ENCODE measurements at regions not wholly inside any gene's neighbourhood (a gene's known extent, or its start where the extent isn't known, plus 50 kb on each side); places are given as distances from the start of the nearest gene placed in this dataset.
A peak's percentile ranks its signal among the peaks of the same experiment; 100 is the strongest.

- no peak overlapping the region for H4K8ac ChIP-seq (ENCODE audit: low read depth, low read length)
- no peak overlapping the region for H2AFZ ChIP-seq (ENCODE audit: low read length)
- no peaks in the 10 kb centered on the region for H3K79me1 ChIP-seq (ENCODE audit: low read depth, low read length)
- no peak overlapping the region for H3K9ac ChIP-seq (ENCODE audit: low read depth, low read length, poor library complexity)
- H3K27me3 ChIP-seq (ENCODE audit: control insufficient read depth in 3 of 3, insufficient read depth in 3 of 3, low read depth in 1 of 3, low read length in 3 of 3), result no peaks in the 10 kb centered on the region
- H3K14ac ChIP-seq (ENCODE audit: low read length), result no peak overlapping the region
- H3K36me3 ChIP-seq (replicated peaks in 1 of 2; ENCODE audit: control insufficient read depth in 2 of 2, insufficient read depth in 2 of 2, low read length in 2 of 2), result no peaks in the 10 kb centered on the region
- no peak overlapping the region for H2BK15ac ChIP-seq (ENCODE audit: low read length)
- H2AK5ac ChIP-seq (ENCODE audit: low read depth, low read length), result no peak overlapping the region
- no CpG with 5 or more reads among the region's 5 CpGs for WGBS, 2 donors (ENCODE audit: extremely low coverage in 2 of 2, insufficient read length in 2 of 2, insufficient replicate concordance in 1 of 2)
- H2BK5ac ChIP-seq (ENCODE audit: low read length), result no peak overlapping the region
- no peak overlapping the region for H3K4me2 ChIP-seq (ENCODE audit: insufficient read depth, low read length, poor library complexity, severe bottlenecking)
- no peak for DNase-seq (ENCODE audit: low spot score)
- no peak overlapping the region for H3K4me3 ChIP-seq (ENCODE audit: low read length in 2 of 2)
- no peak overlapping the region for H2BK120ac ChIP-seq (ENCODE audit: low read depth, low read length)
- no peak overlapping the region for H4K91ac ChIP-seq (ENCODE audit: low read depth, low read length, poor library complexity)
- H3K4ac ChIP-seq (ENCODE audit: low read length), result no peak overlapping the region
- H2BK12ac ChIP-seq (ENCODE audit: low read length), result no peak overlapping the region
- H3K23ac ChIP-seq (ENCODE audit: low read depth, low read length, poor library complexity), result no peak overlapping the region
- H3K9me3 ChIP-seq (replicated peaks in 1 of 2; ENCODE audit: control insufficient read depth in 2 of 2, insufficient read depth in 1 of 2, low read depth in 1 of 2, low read length in 2 of 2), result peaks cover 2 to 3% of the 10 kb centered on the region in 2 donors
- H3K4me1 ChIP-seq (ENCODE audit: control insufficient read depth in 2 of 2, insufficient read depth in 1 of 2, low read depth in 1 of 2, low read length in 2 of 2), result peaks cover 3 to 6% of the 10 kb centered on the region in 2 donors
- H3K18ac ChIP-seq (ENCODE audit: low read length), result no peak overlapping the region
- no peak overlapping the region for H3K27ac ChIP-seq (replicated peaks; ENCODE audit: low read length)
These were observed 62.3 kb upstream of the MAF start for GRCh38 chr16:79662669-79663313.

GRCh38 chr16:79662122-79662521, 61.6 kb upstream of the MAF start:
- Histone ChIP-seq H2AFZ (ENCODE audit: low read length) (no peak overlapping the region), H3K4me2 (ENCODE audit: insufficient read depth, low read length, poor library complexity, severe bottlenecking) (no peak overlapping the region), H4K8ac (ENCODE audit: low read depth, low read length) (no peak overlapping the region), H3K27ac (replicated peaks; ENCODE audit: low read length) (no peak overlapping the region), H2AK5ac (ENCODE audit: low read depth, low read length) (no peak overlapping the region), H3K4me3 (ENCODE audit: low read length in 2 of 2) (no peak overlapping the region), H2BK5ac (ENCODE audit: low read length) (no peak overlapping the region), H2BK12ac (ENCODE audit: low read length) (no peak overlapping the region), H3K4me1 (ENCODE audit: control insufficient read depth in 2 of 2, insufficient read depth in 1 of 2, low read depth in 1 of 2, low read length in 2 of 2) (peaks cover 3 to 6% of the 10 kb centered on the region in 2 donors), H3K4ac (ENCODE audit: low read length) (no peak overlapping the region), H3K79me1 (ENCODE audit: low read depth, low read length) (no peaks in the 10 kb centered on the region), H3K36me3 (replicated peaks in 1 of 2; ENCODE audit: control insufficient read depth in 2 of 2, insufficient read depth in 2 of 2, low read length in 2 of 2) (no peaks in the 10 kb centered on the region), H3K14ac (ENCODE audit: low read length) (no peak overlapping the region), H4K91ac (ENCODE audit: low read depth, low read length, poor library complexity) (no peak overlapping the region), H3K9me3 (replicated peaks in 1 of 2; ENCODE audit: control insufficient read depth in 2 of 2, insufficient read depth in 1 of 2, low read depth in 1 of 2, low read length in 2 of 2) (peaks cover 2 to 3% of the 10 kb centered on the region in 2 donors), H2BK15ac (ENCODE audit: low read length) (no peak overlapping the region), H3K23ac (ENCODE audit: low read depth, low read length, poor library complexity) (no peak overlapping the region), H3K27me3 (ENCODE audit: control insufficient read depth in 3 of 3, insufficient read depth in 3 of 3, low read depth in 1 of 3, low read length in 3 of 3) (no peaks in the 10 kb centered on the region), H3K9ac (ENCODE audit: low read depth, low read length, poor library complexity) (no peak overlapping the region), H3K18ac (ENCODE audit: low read length) (no peak overlapping the region), H2BK120ac (ENCODE audit: low read depth, low read length) (no peak overlapping the region)
- WGBS, 2 donors (ENCODE audit: extremely low coverage in 2 of 2, insufficient read length in 2 of 2, insufficient replicate concordance in 1 of 2), result no CpG with 5 or more reads among the region's 1 CpG
- no peak for DNase-seq (ENCODE audit: low spot score)

- Histone ChIP-seq H4K8ac (ENCODE audit: low read depth, low read length) (no peak overlapping the region), H2AK5ac (ENCODE audit: low read depth, low read length) (no peak overlapping the region), H3K4me1 (ENCODE audit: control insufficient read depth in 2 of 2, insufficient read depth in 1 of 2, low read depth in 1 of 2, low read length in 2 of 2) (peaks cover 7 to 11% of the 10 kb centered on the region in 2 donors), H3K23ac (ENCODE audit: low read depth, low read length, poor library complexity) (no peak overlapping the region), H3K4me3 (ENCODE audit: low read length in 2 of 2) (no peak overlapping the region), H3K9ac (ENCODE audit: low read depth, low read length, poor library complexity) (no peak overlapping the region), H3K27ac (replicated peaks; ENCODE audit: low read length) (no peak overlapping the region), H2BK120ac (ENCODE audit: low read depth, low read length) (no peak overlapping the region), H3K27me3 (ENCODE audit: control insufficient read depth in 3 of 3, insufficient read depth in 3 of 3, low read depth in 1 of 3, low read length in 3 of 3) (no peaks in the 10 kb centered on the region), H2BK15ac (ENCODE audit: low read length) (no peak overlapping the region), H3K9me3 (replicated peaks in 1 of 2; ENCODE audit: control insufficient read depth in 2 of 2, insufficient read depth in 1 of 2, low read depth in 1 of 2, low read length in 2 of 2) (peaks cover 2 to 3% of the 10 kb centered on the region in 2 donors), H2AFZ (ENCODE audit: low read length) (no peak overlapping the region), H3K14ac (ENCODE audit: low read length) (no peak overlapping the region), H2BK12ac (ENCODE audit: low read length) (no peak overlapping the region), H3K79me1 (ENCODE audit: low read depth, low read length) (no peaks in the 10 kb centered on the region), H2BK5ac (ENCODE audit: low read length) (no peak overlapping the region), H3K4ac (ENCODE audit: low read length) (no peak overlapping the region), H3K4me2 (ENCODE audit: insufficient read depth, low read length, poor library complexity, severe bottlenecking) (no peak overlapping the region), H3K36me3 (replicated peaks in 1 of 2; ENCODE audit: control insufficient read depth in 2 of 2, insufficient read depth in 2 of 2, low read length in 2 of 2) (no peaks in the 10 kb centered on the region), H4K91ac (ENCODE audit: low read depth, low read length, poor library complexity) (no peak overlapping the region), H3K18ac (ENCODE audit: low read length) (no peak overlapping the region)
- no peak for DNase-seq (ENCODE audit: low spot score)
- no CpG with 5 or more reads among the region's 5 CpGs for WGBS, 2 donors (ENCODE audit: extremely low coverage in 2 of 2, insufficient read length in 2 of 2, insufficient replicate concordance in 1 of 2)
These were observed 61.0 kb upstream of the MAF start for GRCh38 chr16:79661578-79661977.

DNA sequence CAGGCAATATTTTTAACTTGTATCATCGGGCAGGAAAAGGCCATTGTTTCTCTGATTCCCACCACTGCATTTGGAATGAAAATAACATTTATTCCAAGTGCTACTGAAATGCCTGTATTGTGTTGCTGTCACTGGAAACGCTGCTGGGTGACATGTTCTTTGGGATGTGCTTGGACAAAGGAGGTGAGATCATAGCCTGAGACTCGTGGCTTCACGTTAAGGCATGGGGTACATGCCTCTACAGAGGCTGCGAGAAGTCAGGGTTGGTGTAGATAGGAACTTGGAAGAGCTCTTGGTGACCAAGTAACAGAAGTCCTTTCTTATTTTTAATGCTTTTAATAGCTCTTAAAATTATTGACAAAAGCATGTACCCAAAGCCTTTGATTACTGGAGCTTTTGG, 58.8 kb upstream of the MAF start:
- no peak overlapping the region for H3K9ac ChIP-seq (ENCODE audit: low read depth, low read length, poor library complexity)
- H2AK5ac ChIP-seq (ENCODE audit: low read depth, low read length), result no peak overlapping the region
- peak overlapping the region; percentile 66 for H2AFZ ChIP-seq (ENCODE audit: low read length)
- H3K14ac ChIP-seq (ENCODE audit: low read length), result no peak overlapping the region
- H4K91ac ChIP-seq (ENCODE audit: low read depth, low read length, poor library complexity), result no peak overlapping the region
- no peak overlapping the region for H4K8ac ChIP-seq (ENCODE audit: low read depth, low read length)
- DNase-seq (ENCODE audit: low spot score), result no peak
- H3K27ac ChIP-seq (replicated peaks; ENCODE audit: low read length), result no peak overlapping the region
- H2BK5ac ChIP-seq (ENCODE audit: low read length), result no peak overlapping the region
- no peak overlapping the region for H3K4ac ChIP-seq (ENCODE audit: low read length)
- H3K23ac ChIP-seq (ENCODE audit: low read depth, low read length, poor library complexity), result no peak overlapping the region
- no CpG with 5 or more reads among the region's 5 CpGs for WGBS, 2 donors (ENCODE audit: extremely low coverage in 2 of 2, insufficient read length in 2 of 2, insufficient replicate concordance in 1 of 2)
- no peak overlapping the region for H3K18ac ChIP-seq (ENCODE audit: low read length)
- H3K4me2 ChIP-seq (ENCODE audit: insufficient read depth, low read length, poor library complexity, severe bottlenecking), result no peak overlapping the region
- peaks cover 2 to 3% of the 10 kb centered on the region in 2 donors for H3K9me3 ChIP-seq (replicated peaks in 1 of 2; ENCODE audit: control insufficient read depth in 2 of 2, insufficient read depth in 1 of 2, low read depth in 1 of 2, low read length in 2 of 2)
- no peak overlapping the region for H2BK15ac ChIP-seq (ENCODE audit: low read length)
- no peak overlapping the region for H2BK120ac ChIP-seq (ENCODE audit: low read depth, low read length)
- peaks cover 7 to 15% of the 10 kb centered on the region in 2 donors for H3K4me1 ChIP-seq (ENCODE audit: control insufficient read depth in 2 of 2, insufficient read depth in 1 of 2, low read depth in 1 of 2, low read length in 2 of 2)
- no peak overlapping the region for H3K4me3 ChIP-seq (ENCODE audit: low read length in 2 of 2)
- no peaks in the 10 kb centered on the region for H3K36me3 ChIP-seq (replicated peaks in 1 of 2; ENCODE audit: control insufficient read depth in 2 of 2, insufficient read depth in 2 of 2, low read length in 2 of 2)
- no peak overlapping the region for H2BK12ac ChIP-seq (ENCODE audit: low read length)
- no peaks in the 10 kb centered on the region for H3K79me1 ChIP-seq (ENCODE audit: low read depth, low read length)
- no peaks in the 10 kb centered on the region for H3K27me3 ChIP-seq (ENCODE audit: control insufficient read depth in 3 of 3, insufficient read depth in 3 of 3, low read depth in 1 of 3, low read length in 3 of 3)

All from neuronal stem cell (in vitro differentiated cells).